ENCODE measurements at regions not wholly inside any gene's neighbourhood (a gene's known extent, or its start where the extent isn't known, plus 50 kb on each side); places are given as distances from the start of the nearest gene placed in this dataset.
"Not testable (repeated sequence)": the region's sequence is repeated elsewhere in the genome, so short reads cannot be mapped to it uniquely, and the experiment has no call there.

DNA sequence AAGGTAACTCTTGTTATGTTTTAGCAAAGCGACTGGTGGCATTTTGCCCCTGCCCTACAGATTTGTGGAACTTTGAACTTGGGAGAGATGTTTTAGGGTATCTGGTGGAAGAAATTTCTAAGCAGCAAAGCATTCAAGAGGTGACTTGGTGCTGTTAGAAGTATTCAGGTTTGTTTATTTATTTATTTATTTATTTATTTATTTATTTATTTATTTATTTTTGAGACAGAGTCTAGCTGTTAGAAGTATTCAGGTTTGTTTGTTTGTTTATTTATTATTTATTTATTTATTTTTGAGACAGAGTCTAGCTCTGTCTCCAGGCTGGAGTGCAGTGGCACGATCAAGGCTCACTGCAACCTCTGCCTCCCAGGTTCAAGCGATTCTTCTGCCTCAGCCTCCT is 89.8 kb upstream of the DDHD1 start:
- not testable (repeated sequence) for DNase-seq

DNA sequence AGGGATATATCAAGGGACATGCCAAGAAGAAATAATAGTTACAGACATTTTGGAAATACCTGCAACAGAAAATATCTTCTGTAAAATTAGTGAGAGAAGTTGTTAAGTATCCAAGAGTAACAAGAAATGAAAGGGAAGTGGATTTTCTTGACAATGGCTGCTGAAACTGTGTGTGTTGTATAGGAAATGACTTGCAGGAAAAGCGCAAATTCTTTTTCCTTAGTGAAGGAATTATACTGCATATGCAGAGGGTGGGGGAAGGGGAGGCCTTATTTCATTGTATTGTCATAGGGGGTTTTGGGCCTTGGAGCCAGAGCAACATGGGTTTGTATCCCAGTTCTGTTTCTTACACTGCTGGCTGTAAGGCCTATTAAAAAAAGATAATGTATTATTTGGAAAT is 84.4 kb upstream of the DDHD1 start:
- DNase-seq: no peak

DNA sequence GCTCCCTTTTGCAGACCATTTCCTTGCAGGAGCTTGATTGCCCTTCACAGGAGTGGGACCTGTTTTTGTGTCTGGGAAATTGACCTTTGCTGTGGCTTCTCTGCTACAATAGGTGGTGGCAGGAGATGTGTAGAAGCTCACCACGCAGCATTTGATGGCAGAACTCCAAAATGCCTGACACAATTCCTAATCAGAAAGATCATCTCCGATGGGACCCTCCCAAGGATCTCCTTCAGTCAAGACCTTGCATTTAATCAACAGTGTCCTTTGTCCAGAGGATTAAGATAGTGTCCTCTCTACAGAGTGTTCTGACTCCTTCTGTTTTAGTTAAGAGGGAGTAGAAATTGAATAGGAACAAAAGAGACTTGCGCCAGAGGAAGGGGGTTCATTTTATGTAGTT is 83.6 kb upstream of the DDHD1 start:
- no peak for DNase-seq

DNA sequence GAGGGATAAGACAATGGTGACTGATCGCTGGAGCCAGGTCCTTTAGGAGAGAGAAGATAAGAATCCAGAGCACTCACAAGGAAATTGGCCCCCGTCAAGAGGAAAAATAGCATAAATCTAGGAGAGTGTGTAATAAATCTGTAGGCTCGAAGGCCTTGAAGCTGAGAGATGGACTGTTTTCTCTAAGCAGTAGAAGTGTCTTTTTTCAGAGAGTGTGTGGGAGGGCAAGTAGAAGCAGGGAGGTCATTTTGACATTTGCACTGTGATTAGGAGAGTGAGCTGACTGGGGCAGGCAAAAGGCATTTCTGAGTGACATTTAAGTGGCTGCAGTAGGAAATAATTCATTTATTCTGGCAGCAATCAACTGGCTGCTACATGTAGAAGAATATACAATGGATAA is 78.0 kb upstream of the DDHD1 start:
- DNase-seq: no peak

DNA sequence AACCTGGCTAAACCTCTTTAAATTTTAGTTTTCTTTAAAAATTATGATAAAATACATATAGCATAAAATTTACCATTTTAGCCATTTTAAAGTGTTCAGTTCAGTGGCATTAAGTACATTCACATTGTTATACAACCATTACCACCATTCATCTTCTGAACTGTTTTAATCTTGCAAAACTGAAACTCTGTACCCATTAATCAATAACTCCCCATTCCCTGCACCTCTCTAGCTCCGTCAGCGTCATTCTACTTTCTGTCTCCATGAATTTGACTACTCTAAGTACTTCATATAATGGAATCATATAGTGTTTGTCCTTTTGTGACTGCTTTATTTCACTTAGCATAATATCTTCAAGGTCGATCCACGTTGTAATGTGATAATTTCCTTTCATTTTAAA is 75.8 kb upstream of the DDHD1 start:
- no peak for DNase-seq

DNA sequence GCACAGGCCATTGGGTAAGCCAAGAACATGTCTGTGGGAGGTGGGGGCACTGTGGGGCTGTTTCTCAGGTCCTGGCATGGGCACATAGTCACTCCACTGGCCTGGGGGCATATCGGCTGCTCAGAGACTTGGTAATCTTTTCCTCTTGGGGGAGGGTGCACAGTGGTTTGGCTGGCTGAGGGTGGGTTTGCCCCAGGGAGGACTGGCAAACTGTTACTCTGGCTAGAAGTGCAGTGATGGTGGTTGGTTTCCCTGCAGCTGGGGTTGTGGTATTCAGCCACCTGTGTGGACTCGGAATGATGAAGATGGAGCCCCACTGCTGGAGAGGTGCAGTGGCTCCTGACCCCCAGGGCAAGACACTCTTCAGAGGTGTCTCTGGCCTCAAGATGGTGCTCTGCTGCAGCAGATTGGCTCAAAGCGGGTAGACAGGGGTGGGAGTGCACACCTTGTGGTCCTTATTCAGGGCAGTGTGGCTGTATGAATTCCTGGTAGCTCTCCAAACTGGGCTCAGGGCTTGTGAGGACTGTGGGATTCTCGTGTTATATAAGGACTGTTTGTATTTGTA is 74.1 kb upstream of the DDHD1 start:
- DNase-seq: no peak

DNA sequence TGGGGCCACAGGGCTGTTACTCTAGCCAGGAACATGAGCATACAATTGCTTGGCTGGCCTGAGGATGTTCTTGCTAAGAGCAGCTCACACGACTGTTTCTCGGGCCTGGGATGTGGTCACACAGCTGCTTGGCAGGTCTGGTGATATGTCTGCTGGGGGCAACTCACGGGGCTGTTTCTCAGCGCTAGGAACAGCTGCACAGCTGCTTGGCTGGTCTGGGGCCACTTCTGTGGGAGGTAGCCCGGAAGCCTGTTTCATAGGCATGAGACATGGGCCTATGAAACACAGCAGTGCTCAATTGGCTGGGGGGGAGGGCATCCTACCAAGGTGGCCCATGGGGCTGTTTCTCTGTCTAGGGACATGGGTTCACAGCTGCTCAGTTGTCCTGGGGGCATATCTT is 73.4 kb upstream of the DDHD1 start:
- DNase-seq: no peak

DNA sequence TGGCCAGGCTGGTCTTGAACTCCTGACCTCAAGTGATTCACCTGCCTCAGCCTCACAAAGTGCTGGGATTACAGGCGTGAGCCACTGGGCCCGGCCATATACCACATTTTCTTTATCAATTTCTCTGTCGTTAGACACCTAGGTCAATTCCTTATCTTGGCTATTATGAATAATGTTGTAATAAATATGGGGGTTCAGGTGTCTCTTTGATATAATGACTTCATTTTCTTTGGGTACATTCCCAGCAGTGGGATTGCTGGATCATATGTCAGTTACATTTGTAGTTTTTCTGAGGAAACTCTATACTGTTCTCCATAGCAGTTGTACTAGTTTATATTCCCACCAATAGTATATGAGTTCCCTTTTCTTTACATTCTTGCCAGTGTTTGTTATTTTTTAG is 67.8 kb upstream of the DDHD1 start:
- DNase-seq: no peak

DNA sequence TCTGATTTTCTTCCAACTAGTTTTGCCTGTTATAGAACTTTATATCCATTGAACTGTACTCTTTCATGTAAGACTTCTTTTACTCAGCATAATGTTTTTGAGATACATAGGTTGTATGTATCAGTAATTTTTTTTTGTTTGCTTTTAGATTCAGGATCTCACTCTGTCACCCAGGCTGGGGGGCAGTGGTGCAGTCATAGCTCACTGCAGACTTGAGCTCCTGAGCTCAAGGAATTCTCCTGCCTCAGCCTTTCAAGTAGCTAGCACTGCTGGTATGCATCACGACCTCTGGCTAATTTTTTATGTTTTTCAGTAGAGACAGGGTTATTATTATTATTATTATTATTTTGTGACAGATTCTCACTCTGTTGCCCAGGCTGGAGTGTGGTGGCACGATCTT is 65.0 kb upstream of the DDHD1 start:
- DNase-seq: no peak

DNA sequence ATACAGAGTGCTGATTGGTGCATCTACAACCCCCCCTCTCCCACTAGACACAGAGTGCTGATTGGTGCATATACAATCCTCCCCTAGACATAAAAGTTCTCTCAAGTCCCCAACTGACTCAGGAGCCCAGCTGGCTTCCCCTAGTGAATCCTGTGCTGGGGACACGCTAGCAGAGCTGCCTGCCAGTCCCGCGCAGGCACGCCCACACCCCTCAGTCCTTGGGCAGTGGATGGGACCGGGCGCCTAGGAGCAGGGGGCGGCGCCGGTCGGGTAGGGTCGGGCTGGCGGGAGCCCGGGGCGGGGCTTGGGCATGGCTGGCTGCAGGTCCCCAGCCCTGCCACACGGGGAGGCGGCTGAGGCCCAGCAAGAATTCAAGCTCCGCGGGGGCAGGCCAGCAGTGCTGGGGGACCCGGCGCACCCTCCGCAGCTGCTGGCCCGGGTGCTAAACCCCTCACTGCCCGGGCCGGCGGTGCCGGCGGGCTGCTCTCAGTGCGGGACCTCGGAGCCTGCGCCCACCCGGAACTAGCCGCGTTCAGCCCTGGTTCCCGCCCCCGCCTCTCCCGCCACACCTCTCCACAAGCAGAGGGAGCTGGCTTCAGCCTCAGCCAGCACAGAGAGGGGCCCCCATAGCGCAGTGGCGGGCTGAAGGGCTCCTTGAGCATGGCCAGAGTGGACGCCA is 64.3 kb upstream of the DDHD1 start:
- DNase-seq: peak; percentile 6 to 31

DNA sequence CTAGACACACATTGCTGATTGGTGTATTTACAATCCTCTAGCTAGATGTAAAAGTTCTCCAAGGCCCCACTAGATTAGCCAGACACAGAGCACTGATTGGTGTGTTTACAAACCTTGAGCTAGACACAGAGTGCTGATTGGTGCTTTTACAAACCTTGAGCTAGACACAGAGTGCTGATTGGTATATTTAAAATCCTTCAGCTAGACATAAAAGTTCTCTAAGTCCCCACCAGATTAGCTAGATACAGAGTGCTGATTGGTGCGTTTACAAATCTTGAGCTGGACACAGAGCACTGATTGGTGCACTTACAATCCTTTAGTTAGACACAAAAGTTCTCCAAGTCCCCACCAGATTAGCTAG is 63.8 kb upstream of the DDHD1 start:
- not testable (repeated sequence) for DNase-seq

DNA sequence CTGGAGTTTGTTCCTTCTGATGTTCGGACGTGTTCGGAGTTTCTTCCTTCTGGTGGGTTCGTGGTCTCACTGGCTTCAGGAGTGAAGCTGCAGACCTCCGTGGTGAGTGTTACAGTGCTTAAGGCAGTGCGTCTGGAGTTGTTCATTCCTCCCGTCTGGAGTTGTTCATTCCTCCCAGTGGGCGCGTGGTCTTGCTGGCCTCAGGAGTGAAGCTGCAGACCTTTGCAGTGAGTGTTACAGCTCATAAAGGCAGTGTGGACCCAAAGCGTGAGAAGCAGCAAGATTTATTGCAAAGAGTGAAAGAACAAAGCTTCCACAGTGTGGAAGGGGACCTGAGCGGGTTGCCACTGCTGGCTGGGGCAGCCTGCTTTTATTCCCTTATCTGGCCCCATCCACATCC is 63.4 kb upstream of the DDHD1 start:
- DNase-seq: not testable (repeated sequence)

DNA sequence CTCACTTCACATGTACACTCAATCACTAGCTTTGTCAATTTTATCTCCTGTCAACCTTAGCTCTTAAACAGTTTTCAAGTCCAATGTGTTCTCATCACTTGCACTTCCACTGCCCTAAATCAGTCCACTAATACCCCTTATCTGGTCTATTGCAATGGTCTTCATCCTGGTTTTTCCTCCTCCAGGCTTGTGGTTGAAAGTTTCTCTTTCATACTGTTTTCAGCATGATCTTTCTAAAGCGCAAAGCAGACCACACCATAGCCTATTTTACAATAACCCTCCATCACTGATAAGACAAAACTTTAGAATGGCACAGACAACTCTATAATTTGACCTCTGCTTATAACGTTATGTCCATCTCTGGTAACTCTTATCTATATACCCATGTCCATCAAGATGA is 62.0 kb upstream of the DDHD1 start:
- DNase-seq: no peak

DNA sequence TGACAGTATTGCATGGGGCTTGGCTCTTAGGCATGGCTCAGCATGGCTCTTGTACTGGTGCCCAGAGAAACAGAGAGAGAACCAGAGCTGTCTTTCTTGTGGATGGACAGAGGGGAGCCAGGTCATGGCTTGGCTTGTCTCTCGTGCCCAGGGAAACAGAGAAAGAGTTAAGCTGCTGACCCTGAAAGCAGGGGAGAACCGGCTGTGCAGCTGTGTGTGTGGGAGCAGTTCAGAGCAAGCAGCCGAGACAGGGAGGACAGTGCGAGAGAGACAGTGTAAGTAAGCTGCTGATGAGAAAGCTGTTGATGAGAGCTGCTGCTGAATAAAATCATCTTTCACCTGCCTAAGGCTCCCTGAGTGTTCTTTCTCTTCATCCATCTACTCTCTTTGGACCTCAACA is 61.3 kb upstream of the DDHD1 start:
- DNase-seq: no peak

DNA sequence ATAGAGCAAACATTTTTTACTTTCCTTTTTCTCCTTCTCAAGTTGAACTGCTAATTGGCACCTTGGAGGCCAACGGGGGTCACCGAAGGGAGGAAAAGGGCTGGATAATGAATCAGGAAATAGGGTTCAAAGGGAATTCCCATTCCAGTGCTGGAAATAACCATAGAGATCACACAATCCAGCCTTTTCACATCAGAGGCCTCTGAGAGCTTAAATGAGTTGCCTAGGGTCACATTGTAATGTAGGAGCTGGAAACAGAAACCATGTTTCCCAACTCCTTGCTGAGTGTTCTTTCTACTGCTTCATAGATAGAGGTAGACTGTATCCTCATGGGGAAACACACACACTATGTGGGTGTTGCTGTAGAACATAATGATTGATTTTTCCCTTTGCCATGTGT is 60.6 kb upstream of the DDHD1 start:
- DNase-seq: no peak

DNA sequence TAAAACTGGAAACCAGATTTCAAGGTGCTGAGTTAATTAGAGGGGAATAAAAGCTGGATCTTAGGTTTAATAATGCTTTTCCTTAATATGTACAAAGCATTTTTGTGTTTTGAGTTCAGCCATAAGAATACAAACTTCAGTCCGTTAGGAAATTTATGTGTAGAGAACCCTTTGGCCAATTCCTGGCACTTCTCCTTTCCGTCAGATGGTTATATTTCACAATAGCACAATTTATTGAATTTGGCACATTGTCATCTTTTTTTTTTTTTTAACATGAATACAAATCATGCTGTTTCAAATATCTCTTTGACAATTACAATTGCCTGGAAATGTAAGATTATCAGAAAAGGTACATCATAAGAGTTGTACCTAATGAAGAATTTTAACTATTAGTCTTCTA is 56.2 kb upstream of the DDHD1 start:
- no peak for DNase-seq
